Activated CD8-positive, alpha-beta memory T cell treated with anti-CD3 and anti-CD28 coated beads, Interleukin-2, amount 10 ng/mL, durations not matched to agents 7 days and 5 days (primary cell): ENCODE measurements at regions not wholly inside any gene's neighbourhood (a gene's known extent, or its start where the extent isn't known, plus 50 kb on each side); places are given as distances from the start of the nearest gene placed in this dataset.

Experiments used
- ATAC-seq: fragments of 150-1000 bp; cut with Tn5 transposase; one replicate; pipeline ENCODE4 v1.10.0; 2021; ENCODE audit warnings: moderate library complexity
- CTCF ChIA-PET: fragments of 350-600 bp; sonication (Branson Sonifier 250); formaldehyde crosslinking; loops from one replicate; lab custom pipeline; 2021; ENCODE audit warnings: antibody characterized with exemption; lab: Charles Lee
- DNase-seq: peaks from one replicate; pipeline ENCODE4 v3.0.0-alpha.2; 2020
- H3K27ac Mint-ChIP-seq: one replicate; pipeline ENCODE4 v1.8.0; 2021; ENCODE audit warnings: mild to moderate bottlenecking, mixed read lengths
- H3K27me3 Mint-ChIP-seq: one replicate; pipeline ENCODE4 v1.8.0; 2021; ENCODE audit warnings: mixed read lengths
- H3K36me3 Mint-ChIP-seq: one replicate; pipeline ENCODE4 v1.8.0; 2021; ENCODE audit warnings: mild to moderate bottlenecking, mixed read lengths
- H3K4me1 Mint-ChIP-seq: one replicate; pipeline ENCODE4 v1.8.0; 2021; ENCODE audit warnings: mixed read lengths
- H3K4me3 Mint-ChIP-seq: one replicate; pipeline ENCODE4 v1.8.0; 2021; ENCODE audit warnings: mild to moderate bottlenecking, moderate library complexity, mixed read lengths
- H3K9me3 Mint-ChIP-seq: one replicate; pipeline ENCODE4 v1.8.0; 2022; ENCODE audit warnings: low read depth, mixed read lengths

GRCh38 chr12:58202933-58203718, 261.8 kb downstream of the ATP23 start:
- CTCF ChIA-PET: interaction anchor here (0.8 kb wide), 1 partner anchor 123 kb away, joined by 3 read pairs; no protein-coding TSS in a partner anchor
- no peak for DNase-seq

GRCh38 chr12:58204071-58204470, 262.7 kb downstream of the ATP23 start:
- DNase-seq (no peak), ATAC-seq (no peak)
- Mint-ChIP-seq H3K4me1 (no peaks in the 10 kb centered on the region), H3K27ac (no peak overlapping the region), H3K27me3 (no peaks in the 10 kb centered on the region), H3K4me3 (no peak overlapping the region), H3K9me3 (no peaks in the 10 kb centered on the region), H3K36me3 (no peaks in the 10 kb centered on the region)
- CTCF ChIA-PET: no interaction called here

More at GRCh38 chr12:58202933-58203718, 261.8 kb downstream of the ATP23 start:
- H3K4me1 Mint-ChIP-seq: no peaks in the 10 kb centered on the region
- ATAC-seq: no peak
- no peaks in the 10 kb centered on the region for H3K27me3 Mint-ChIP-seq
- no peaks in the 10 kb centered on the region for H3K9me3 Mint-ChIP-seq
- no peaks in the 10 kb centered on the region for H3K36me3 Mint-ChIP-seq
- H3K27ac Mint-ChIP-seq: no peak overlapping the region
- H3K4me3 Mint-ChIP-seq: no peak overlapping the region

GRCh38 chr12:58206876-58207275, 265.5 kb downstream of the ATP23 start:
- H3K27me3 Mint-ChIP-seq: no peaks in the 10 kb centered on the region
- no peaks in the 10 kb centered on the region for H3K4me1 Mint-ChIP-seq
- H3K4me3 Mint-ChIP-seq: no peak overlapping the region
- H3K36me3 Mint-ChIP-seq: no peaks in the 10 kb centered on the region
- H3K9me3 Mint-ChIP-seq: no peaks in the 10 kb centered on the region
- H3K27ac Mint-ChIP-seq: no peak overlapping the region
- DNase-seq (no peak), ATAC-seq (no peak)
- CTCF ChIA-PET: no interaction called here

- ATAC-seq (no peak), DNase-seq (no peak)
- H3K4me1 Mint-ChIP-seq: no peaks in the 10 kb centered on the region
- no peaks in the 10 kb centered on the region for H3K36me3 Mint-ChIP-seq
- H3K4me3 Mint-ChIP-seq: no peak overlapping the region
- no peak overlapping the region for H3K27ac Mint-ChIP-seq
- no peaks in the 10 kb centered on the region for H3K9me3 Mint-ChIP-seq
- CTCF ChIA-PET: no interaction called here
- no peaks in the 10 kb centered on the region for H3K27me3 Mint-ChIP-seq
Measured at GRCh38 chr12:58211211-58211610, 269.8 kb downstream of the ATP23 start.

GRCh38 chr12:58217130-58217529, 275.8 kb downstream of the ATP23 start:
- Mint-ChIP-seq H3K4me3 (no peak overlapping the region), H3K4me1 (no peaks in the 10 kb centered on the region), H3K9me3 (no peaks in the 10 kb centered on the region), H3K27me3 (no peaks in the 10 kb centered on the region), H3K36me3 (no peaks in the 10 kb centered on the region), H3K27ac (no peak overlapping the region)
- no peak for ATAC-seq
- CTCF ChIA-PET: no interaction called here
- DNase-seq: no peak

- Mint-ChIP-seq H3K9me3 (no peaks in the 10 kb centered on the region), H3K4me3 (no peak overlapping the region), H3K27ac (no peak overlapping the region), H3K27me3 (no peaks in the 10 kb centered on the region), H3K4me1 (no peaks in the 10 kb centered on the region), H3K36me3 (no peaks in the 10 kb centered on the region)
- CTCF ChIA-PET: no interaction called here
- no peak for DNase-seq
- ATAC-seq: no peak
Measured at GRCh38 chr12:58224536-58225105, 283.3 kb downstream of the ATP23 start.

- Mint-ChIP-seq H3K27ac (no peak overlapping the region), H3K9me3 (no peaks in the 10 kb centered on the region), H3K36me3 (no peaks in the 10 kb centered on the region), H3K27me3 (no peaks in the 10 kb centered on the region), H3K4me3 (no peak overlapping the region), H3K4me1 (no peaks in the 10 kb centered on the region)
- CTCF ChIA-PET: no interaction called here
- ATAC-seq (no peak), DNase-seq (no peak)
Measured at GRCh38 chr12:58225203-58225877, 284.0 kb downstream of the ATP23 start.

GRCh38 chr12:58233886-58234285, 292.5 kb downstream of the ATP23 start:
- ATAC-seq (no peak), DNase-seq (no peak)
- Mint-ChIP-seq H3K36me3 (no peaks in the 10 kb centered on the region), H3K27ac (no peak overlapping the region), H3K27me3 (no peaks in the 10 kb centered on the region), H3K9me3 (peaks cover 2% of the 10 kb centered on the region), H3K4me3 (no peak overlapping the region), H3K4me1 (no peaks in the 10 kb centered on the region)
- CTCF ChIA-PET: no interaction called here

- peaks cover 2% of the 10 kb centered on the region for H3K9me3 Mint-ChIP-seq
- CTCF ChIA-PET: no interaction called here
- no peaks in the 10 kb centered on the region for H3K4me1 Mint-ChIP-seq
- H3K27ac Mint-ChIP-seq: no peak overlapping the region
- H3K36me3 Mint-ChIP-seq: no peaks in the 10 kb centered on the region
- no peak overlapping the region for H3K4me3 Mint-ChIP-seq
- no peak for ATAC-seq
- no peaks in the 10 kb centered on the region for H3K27me3 Mint-ChIP-seq
- no peak for DNase-seq
Measured at GRCh38 chr12:58238411-58238810, 297.0 kb downstream of the ATP23 start.

- no peak overlapping the region for H3K4me3 Mint-ChIP-seq
- no peak for ATAC-seq
- no peak for DNase-seq
- no peaks in the 10 kb centered on the region for H3K36me3 Mint-ChIP-seq
- no peaks in the 10 kb centered on the region for H3K4me1 Mint-ChIP-seq
- no peaks in the 10 kb centered on the region for H3K27me3 Mint-ChIP-seq
- CTCF ChIA-PET: no interaction called here
- no peaks in the 10 kb centered on the region for H3K9me3 Mint-ChIP-seq
- H3K27ac Mint-ChIP-seq: no peak overlapping the region
Measured at GRCh38 chr12:58241099-58241498, 299.7 kb downstream of the ATP23 start.

- no peaks in the 10 kb centered on the region for H3K4me1 Mint-ChIP-seq
- no peak overlapping the region for H3K27ac Mint-ChIP-seq
- no peaks in the 10 kb centered on the region for H3K9me3 Mint-ChIP-seq
- H3K27me3 Mint-ChIP-seq: no peaks in the 10 kb centered on the region
- H3K4me3 Mint-ChIP-seq: no peak overlapping the region
- H3K36me3 Mint-ChIP-seq: no peaks in the 10 kb centered on the region
- no peak for DNase-seq
- CTCF ChIA-PET: no interaction called here
- no peak for ATAC-seq
Measured at GRCh38 chr12:58242796-58243630, 301.6 kb downstream of the ATP23 start.

- no peaks in the 10 kb centered on the region for H3K36me3 Mint-ChIP-seq
- CTCF ChIA-PET: no interaction called here
- no peaks in the 10 kb centered on the region for H3K27me3 Mint-ChIP-seq
- no peak overlapping the region for H3K27ac Mint-ChIP-seq
- no peak overlapping the region for H3K4me3 Mint-ChIP-seq
- H3K9me3 Mint-ChIP-seq: no peaks in the 10 kb centered on the region
- H3K4me1 Mint-ChIP-seq: no peaks in the 10 kb centered on the region
- no peak for DNase-seq
- no peak for ATAC-seq
Measured at GRCh38 chr12:58247633-58248032, 306.3 kb downstream of the ATP23 start.

- CTCF ChIA-PET: no interaction called here
- no peaks in the 10 kb centered on the region for H3K36me3 Mint-ChIP-seq
- no peak overlapping the region for H3K4me3 Mint-ChIP-seq
- H3K27me3 Mint-ChIP-seq: no peaks in the 10 kb centered on the region
- no peak for ATAC-seq
- H3K9me3 Mint-ChIP-seq: no peaks in the 10 kb centered on the region
- no peak for DNase-seq
- no peaks in the 10 kb centered on the region for H3K4me1 Mint-ChIP-seq
- H3K27ac Mint-ChIP-seq: no peak overlapping the region
Measured at GRCh38 chr12:58248599-58248998, 307.2 kb downstream of the ATP23 start.
